Loucy (cell line): ENCODE measurements at regions not wholly inside any gene's neighbourhood (a gene's known extent, or its start where the extent isn't known, plus 50 kb on each side); places are given as distances from the start of the nearest gene placed in this dataset.

Experiments used
- CTCF ChIP-seq: fragments of 200-600 bp; sonication (generic); conservative IDR thresholded peaks from 2 replicates; pipeline ENCODE4 v1.5.1; 2014; ENCODE audit warnings: mild to moderate bottlenecking, antibody characterized with exemption, low read length
- EZH2phosphoT487 ChIP-seq: fragments of 200-600 bp; IDR thresholded peaks from 2 replicates; pipeline ENCODE4 v1.6.1; 2018; ENCODE audit warnings: antibody characterized with exemption, mild to moderate bottlenecking, moderate library complexity, borderline replicate concordance

DNA sequence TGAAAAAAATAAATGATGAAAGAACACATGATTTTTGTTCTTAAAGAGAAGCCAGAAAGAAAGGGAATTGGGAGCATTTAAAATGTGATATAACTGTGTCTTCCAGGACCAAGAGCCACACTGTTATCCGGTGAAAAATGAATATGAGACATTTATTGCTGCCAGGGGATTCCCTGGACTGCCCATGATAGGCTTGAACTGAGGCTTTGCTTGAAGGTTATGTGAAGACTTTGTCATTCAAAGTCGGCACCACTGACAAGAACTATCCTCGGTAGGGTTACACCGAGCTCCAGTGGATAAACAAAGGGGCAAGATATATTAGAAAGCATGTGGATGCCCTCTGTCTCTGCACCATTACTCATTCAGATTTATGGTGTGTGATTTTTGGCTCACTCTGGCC, 125.4 kb upstream of the MINDY3 start:
- TF ChIP-seq CTCF (no peak), EZH2phosphoT487 (no peak)
